Large intestine (tissue), 3 donors: ENCODE measurements at regions not wholly inside any gene's neighbourhood (a gene's known extent, or its start where the extent isn't known, plus 50 kb on each side); places are given as distances from the start of the nearest gene placed in this dataset.
A peak's percentile ranks its signal among the peaks of the same experiment; 100 is the strongest.

Experiments
- DNase-seq, 2 donors: peaks; one replicate each; pipeline versions ENCODE4 v3.0.0 to v3.0.0-alpha.2; 2013
- H3K27ac ChIP-seq: one replicate; pipeline ENCODE4 v1.5.1; 2013; ENCODE audit warnings: low read length
- H3K27me3 ChIP-seq: 2 replicates; pipeline ENCODE4 v1.6.1; 2013; ENCODE audit warnings: low read length; ENCODE audit not compliant: control insufficient read depth, insufficient read depth
- H3K36me3 ChIP-seq: 2 replicates; pipeline ENCODE4 v1.6.1; 2013; ENCODE audit warnings: low read length; ENCODE audit not compliant: control insufficient read depth, insufficient read depth
- H3K4me1 ChIP-seq: one replicate; pipeline ENCODE4 v1.6.1; 2013; ENCODE audit warnings: low read length; ENCODE audit not compliant: control insufficient read depth, insufficient read depth
- H3K4me3 ChIP-seq: one replicate; pipeline ENCODE4 v1.5.1; 2013; ENCODE audit warnings: low read length
- H3K9me3 ChIP-seq: one replicate; pipeline ENCODE4 v1.6.1; 2013; ENCODE audit warnings: mild to moderate bottlenecking, low read depth, low read length, moderate library complexity; ENCODE audit not compliant: control insufficient read depth
- WGBS: methylation state at CpG from one replicate; pipeline ENCODE4 v1.1.5; 2013; ENCODE audit warnings: low lambda C conversion rate; ENCODE audit not compliant: insufficient coverage; 5-methylcytosine and 5-hydroxymethylcytosine counted together

DNA sequence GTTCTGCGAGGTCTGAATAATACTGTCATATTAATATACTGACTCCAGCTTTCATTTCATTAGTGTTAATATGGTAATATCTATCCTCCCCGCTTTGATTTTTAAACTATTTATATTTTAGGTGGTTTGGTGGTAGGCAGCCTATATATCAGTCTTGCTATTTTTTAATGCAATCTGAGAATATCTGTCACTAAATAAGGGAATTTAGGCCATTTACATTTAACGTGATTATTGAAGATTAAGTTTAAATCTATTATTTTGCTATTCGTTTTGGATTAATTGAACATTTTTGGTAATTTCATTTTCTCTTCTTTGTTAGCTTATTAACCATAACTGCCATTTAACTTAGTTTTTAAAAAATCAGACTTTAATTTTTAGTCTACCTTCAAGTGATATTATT lies 247.7 kb upstream of the PMFBP1 start:
- Histone ChIP-seq H3K4me3 (no peak overlapping the region), H3K36me3 (no peaks in the 10 kb centered on the region), H3K4me1 (no peaks in the 10 kb centered on the region), H3K9me3 (peaks cover 10% of the 10 kb centered on the region), H3K27me3 (no peaks in the 10 kb centered on the region), H3K27ac (no peak overlapping the region)
- no peak for DNase-seq
- WGBS, result 100% methylated on average over 4 of the region's 4 CpGs

DNA sequence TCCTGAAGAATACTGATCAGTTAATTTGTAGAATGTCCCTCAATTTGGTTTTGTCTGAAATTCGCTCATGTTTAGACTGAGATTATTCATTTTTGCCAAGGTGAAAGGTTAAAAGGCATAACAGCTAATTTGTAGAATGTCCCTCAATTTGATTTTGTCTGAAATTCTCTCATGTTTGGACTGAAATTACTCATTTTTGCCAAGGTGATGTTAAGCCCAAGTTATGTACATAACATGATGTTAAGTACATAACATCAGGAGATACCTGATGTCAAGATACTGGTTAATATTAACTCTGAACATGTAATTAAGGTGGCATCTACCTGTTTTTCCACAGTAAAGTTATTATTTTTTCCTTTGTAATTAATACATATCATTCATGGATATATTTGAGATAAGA lies 243.4 kb upstream of the PMFBP1 start:
- no peaks in the 10 kb centered on the region for H3K27me3 ChIP-seq
- H3K4me3 ChIP-seq, result no peak overlapping the region
- no peak for DNase-seq
- H3K27ac ChIP-seq, result no peak overlapping the region
- no peaks in the 10 kb centered on the region for H3K36me3 ChIP-seq
- peaks cover 3% of the 10 kb centered on the region for H3K9me3 ChIP-seq
- WGBS, result 83% methylated on average over 1 of the region's 1 CpG
- H3K4me1 ChIP-seq, result no peaks in the 10 kb centered on the region

DNA sequence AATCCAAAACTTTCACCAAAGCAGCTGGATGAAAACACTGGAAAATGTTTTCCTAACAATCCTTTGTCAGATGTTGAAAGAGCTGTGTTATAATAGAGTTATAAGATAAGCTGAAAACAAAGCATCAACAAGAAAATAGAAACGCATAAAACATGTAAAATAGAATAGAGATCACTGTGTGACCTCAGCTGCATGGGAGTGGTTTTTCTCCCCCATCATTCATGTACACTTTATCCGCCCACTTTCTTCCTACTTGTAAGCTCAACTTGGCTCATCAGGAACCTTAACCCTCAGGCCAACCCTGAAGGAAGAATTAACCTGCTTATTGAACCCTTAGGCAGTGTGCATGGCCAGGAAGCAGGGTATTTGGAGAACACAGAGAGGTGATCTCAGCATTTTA lies 238.5 kb upstream of the PMFBP1 start:
- H3K27ac ChIP-seq, result no peak overlapping the region

DNA sequence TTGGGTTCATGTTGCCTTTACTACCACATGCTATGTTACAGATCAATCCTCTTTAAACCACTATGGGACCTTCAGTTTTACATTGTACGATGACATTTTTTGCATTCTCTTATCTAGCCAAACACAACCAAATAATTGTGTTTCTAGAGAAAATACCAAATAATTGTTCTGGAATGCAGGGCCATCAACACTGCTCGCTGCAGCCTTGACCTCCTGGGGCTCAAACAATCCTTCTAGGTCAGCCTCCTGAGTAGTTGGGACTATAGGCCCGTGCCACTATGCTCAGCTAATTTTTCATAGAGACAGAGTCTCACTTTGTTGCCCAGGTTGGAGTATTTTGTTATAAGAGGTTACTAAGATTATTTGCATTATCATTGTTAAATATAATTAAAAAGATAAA lies 237.5 kb upstream of the PMFBP1 start:
- no peak for DNase-seq
- no peaks in the 10 kb centered on the region for H3K9me3 ChIP-seq
- H3K27ac ChIP-seq, result no peak overlapping the region
- WGBS, result 50% methylated on average over 1 of the region's 3 CpGs
- no peaks in the 10 kb centered on the region for H3K36me3 ChIP-seq
- H3K4me1 ChIP-seq, result no peaks in the 10 kb centered on the region
- H3K4me3 ChIP-seq, result no peak overlapping the region
- no peaks in the 10 kb centered on the region for H3K27me3 ChIP-seq

More for the DNA sequence above, 238.5 kb upstream of the PMFBP1 start:
- H3K4me1 ChIP-seq, result no peaks in the 10 kb centered on the region
- H3K36me3 ChIP-seq, result no peaks in the 10 kb centered on the region
- no peak overlapping the region for H3K4me3 ChIP-seq
- H3K27me3 ChIP-seq, result no peaks in the 10 kb centered on the region
- no CpG with 5 or more reads among the region's 2 CpGs for WGBS
- no peaks in the 10 kb centered on the region for H3K9me3 ChIP-seq
- no peak for DNase-seq

DNA sequence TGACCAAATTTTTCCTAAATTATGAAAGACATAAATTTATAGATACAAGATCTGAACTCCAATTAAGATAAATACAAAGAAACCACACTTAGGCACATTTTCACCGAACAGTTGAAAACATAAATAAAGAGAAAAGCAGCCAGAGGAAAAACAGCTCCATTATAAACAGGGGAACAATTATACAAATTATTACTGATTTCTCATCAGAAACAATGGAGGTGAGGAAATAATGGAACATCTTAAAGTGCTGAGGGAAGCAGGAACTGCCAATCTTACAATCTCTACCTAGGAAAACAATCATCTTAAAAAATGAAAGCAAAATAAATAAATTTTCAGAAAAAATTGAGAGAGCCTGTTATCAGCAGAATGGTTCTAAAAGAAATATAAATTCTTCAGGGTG lies 234.4 kb upstream of the PMFBP1 start:
- no peaks in the 10 kb centered on the region for H3K27me3 ChIP-seq
- no peak for DNase-seq
- no peak overlapping the region for H3K27ac ChIP-seq
- H3K4me3 ChIP-seq, result no peak overlapping the region
- no CpG with 5 or more reads among the region's 1 CpG for WGBS
- H3K36me3 ChIP-seq, result no peaks in the 10 kb centered on the region
- no peaks in the 10 kb centered on the region for H3K4me1 ChIP-seq
- H3K9me3 ChIP-seq, result no peaks in the 10 kb centered on the region

DNA sequence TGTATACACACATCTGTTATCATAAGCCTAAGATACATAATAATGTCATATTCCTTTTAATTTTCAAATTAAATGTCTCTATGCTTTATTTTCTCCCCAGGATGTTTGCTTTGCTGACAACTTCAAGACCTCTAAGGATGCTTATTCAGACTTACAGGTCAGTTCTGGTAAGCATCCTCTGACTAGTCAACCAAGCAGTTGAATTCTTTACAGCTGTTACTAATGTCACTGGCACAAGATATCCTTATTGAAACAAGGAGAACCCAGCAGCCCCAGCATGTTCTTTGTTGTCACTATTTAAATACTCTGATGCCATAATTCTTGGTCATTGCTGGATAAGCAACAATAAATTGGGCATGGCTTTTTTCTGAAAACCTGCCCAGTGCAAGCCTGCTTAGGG lies 232.3 kb upstream of the PMFBP1 start:
- no peaks in the 10 kb centered on the region for H3K9me3 ChIP-seq
- no peak overlapping the region for H3K4me3 ChIP-seq
- no peak for DNase-seq
- H3K36me3 ChIP-seq, result no peaks in the 10 kb centered on the region
- no peak overlapping the region for H3K27ac ChIP-seq
- no peaks in the 10 kb centered on the region for H3K27me3 ChIP-seq
- H3K4me1 ChIP-seq, result no peaks in the 10 kb centered on the region

DNA sequence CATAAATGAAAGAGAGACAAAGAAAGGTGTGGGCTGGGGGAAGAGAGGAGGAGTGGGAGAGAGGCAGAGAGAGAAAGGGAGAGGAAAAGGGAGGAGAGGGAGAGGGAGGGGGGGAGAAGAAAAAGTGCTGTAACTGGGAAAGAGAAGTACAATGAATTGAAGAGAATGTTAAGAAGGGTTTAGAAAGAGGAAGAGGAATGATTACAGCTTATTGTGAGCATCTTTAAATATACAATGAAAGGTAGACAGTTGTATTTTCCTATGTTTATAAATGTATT lies 229.1 kb upstream of the PMFBP1 start:
- no peaks in the 10 kb centered on the region for H3K27me3 ChIP-seq
- H3K4me1 ChIP-seq, result no peaks in the 10 kb centered on the region
- no peaks in the 10 kb centered on the region for H3K9me3 ChIP-seq
- no peak overlapping the region for H3K27ac ChIP-seq
- H3K36me3 ChIP-seq, result no peaks in the 10 kb centered on the region
- H3K4me3 ChIP-seq, result no peak overlapping the region
- DNase-seq, result no peak

DNA sequence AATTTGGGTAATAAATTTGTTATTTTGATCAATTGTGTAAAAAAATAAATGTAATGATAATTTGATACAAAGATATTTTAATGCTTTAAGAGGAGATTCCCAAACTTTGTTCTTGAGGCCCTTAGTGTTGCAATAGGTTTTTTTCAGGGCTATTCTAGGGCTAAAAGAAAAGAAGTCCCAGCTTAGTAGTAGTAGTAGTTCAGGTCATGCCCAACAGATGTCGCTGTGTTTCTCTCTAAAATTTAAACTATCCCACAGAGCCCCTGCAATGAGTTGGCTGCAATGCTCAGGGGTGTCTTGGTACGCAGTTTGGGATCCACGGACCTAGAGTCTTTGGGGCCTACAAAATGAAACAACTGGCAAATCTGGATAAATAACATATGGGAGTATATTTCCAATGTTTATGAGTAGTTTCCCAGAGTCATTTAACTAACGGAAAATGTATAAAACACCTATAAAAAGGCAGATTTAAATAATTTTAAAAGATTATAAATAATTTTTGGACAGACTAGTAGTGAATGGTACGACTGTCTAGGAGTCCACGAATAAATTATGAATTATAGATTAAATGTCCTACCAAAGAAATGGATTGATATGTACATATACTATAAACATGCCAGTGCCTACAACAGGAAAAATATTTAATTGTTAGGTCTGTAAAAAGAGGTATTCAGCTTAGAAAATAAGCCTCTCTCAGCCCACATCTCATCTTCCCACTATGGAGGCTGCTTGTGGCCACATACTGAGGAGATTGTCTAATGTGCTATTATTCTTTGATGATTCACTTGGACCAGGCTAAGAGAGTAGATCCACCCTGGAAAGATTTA lies 228.5 kb upstream of the PMFBP1 start:
- Histone ChIP-seq H3K4me3 (no peak overlapping the region), H3K27ac (no peak overlapping the region)
- WGBS, result 71% methylated on average over 3 of the region's 6 CpGs

DNA sequence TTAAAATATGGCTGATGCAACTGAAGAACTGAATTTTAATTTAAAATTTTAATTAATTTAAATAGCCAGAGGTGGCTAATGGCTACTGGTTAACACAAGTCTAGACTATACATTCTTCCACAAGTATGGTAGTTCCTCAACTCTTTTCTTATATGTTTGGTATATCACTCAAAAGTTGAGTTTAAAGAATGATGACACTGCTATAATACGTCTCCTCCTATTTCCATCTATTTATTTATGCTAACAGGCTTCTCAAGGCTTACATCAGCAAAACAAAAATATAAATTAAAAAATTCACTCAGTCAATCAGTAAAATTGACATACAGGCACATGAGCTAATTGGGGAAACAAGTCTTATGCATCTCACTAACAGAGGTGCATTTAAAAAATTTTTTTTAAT lies 227.9 kb upstream of the PMFBP1 start:
- H3K36me3 ChIP-seq, result no peaks in the 10 kb centered on the region
- 100% methylated on average over 1 of the region's 1 CpG for WGBS
- no peaks in the 10 kb centered on the region for H3K27me3 ChIP-seq
- H3K9me3 ChIP-seq, result no peaks in the 10 kb centered on the region
- DNase-seq, result no peak
- no peak overlapping the region for H3K4me3 ChIP-seq
- no peak overlapping the region for H3K27ac ChIP-seq
- no peaks in the 10 kb centered on the region for H3K4me1 ChIP-seq

More for the DNA sequence above, 228.5 kb upstream of the PMFBP1 start:
- peak; percentile 6 to 17 for DNase-seq
- Histone ChIP-seq H3K9me3 (no peaks in the 10 kb centered on the region), H3K4me1 (no peaks in the 10 kb centered on the region), H3K27me3 (no peaks in the 10 kb centered on the region), H3K36me3 (no peaks in the 10 kb centered on the region)

DNA sequence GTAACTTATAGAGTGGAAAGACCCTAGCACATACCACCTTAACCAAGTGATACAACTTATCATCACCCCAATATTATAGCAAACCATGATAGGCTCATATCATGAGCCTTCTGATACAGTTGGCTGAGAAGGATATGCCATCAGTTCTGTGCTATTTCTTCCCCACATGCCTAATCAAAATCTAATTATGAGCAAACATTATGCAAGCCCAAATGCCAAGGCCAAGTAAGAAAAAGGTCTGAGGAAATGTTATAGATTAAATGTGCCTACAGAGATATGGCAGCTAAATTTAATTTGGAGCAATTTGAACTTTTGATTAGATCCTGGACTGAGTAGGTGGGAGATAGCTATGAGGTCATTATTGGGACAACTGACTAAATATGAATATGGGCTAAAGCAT lies 225.9 kb upstream of the PMFBP1 start:
- no peak for DNase-seq
- Histone ChIP-seq H3K27ac (no peak overlapping the region), H3K27me3 (no peaks in the 10 kb centered on the region), H3K4me3 (no peak overlapping the region), H3K36me3 (no peaks in the 10 kb centered on the region), H3K9me3 (no peaks in the 10 kb centered on the region), H3K4me1 (no peaks in the 10 kb centered on the region)

DNA sequence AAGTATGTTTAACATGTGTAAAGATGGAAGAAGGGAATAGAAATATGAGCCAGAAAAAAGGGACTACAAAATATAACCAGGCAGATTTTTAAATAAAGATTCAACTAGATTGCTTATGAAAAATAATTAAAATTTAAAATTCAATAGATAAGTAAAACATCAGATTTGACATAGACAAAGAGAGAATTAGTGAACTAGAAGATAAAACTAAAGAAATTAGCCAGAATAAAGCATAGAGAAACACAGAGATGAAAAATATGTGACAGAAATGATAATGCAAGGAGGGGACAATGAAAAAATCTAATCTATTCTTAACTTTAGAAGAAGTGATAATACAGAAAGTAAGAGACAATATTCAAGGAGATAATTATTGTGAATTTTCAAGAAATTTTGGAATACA lies 222.6 kb upstream of the PMFBP1 start:
- H3K9me3 ChIP-seq, result no peaks in the 10 kb centered on the region
- no peak overlapping the region for H3K27ac ChIP-seq
- no peaks in the 10 kb centered on the region for H3K27me3 ChIP-seq
- H3K4me1 ChIP-seq, result no peaks in the 10 kb centered on the region
- no peak for DNase-seq
- no peaks in the 10 kb centered on the region for H3K36me3 ChIP-seq
- no peak overlapping the region for H3K4me3 ChIP-seq
